HG02588 (cell line): ENCODE measurements at regions not wholly inside any gene's neighbourhood (a gene's known extent, or its start where the extent isn't known, plus 50 kb on each side); places are given as distances from the start of the nearest gene placed in this dataset.

Source experiments
- ATAC-seq: cut with Tn5 transposase; IDR thresholded peaks from one replicate; pipeline ENCODE4 v1.9.1; 2021; ENCODE audit warnings: mild to moderate bottlenecking, moderate library complexity; ENCODE audit not compliant: unreplicated experiment

DNA sequence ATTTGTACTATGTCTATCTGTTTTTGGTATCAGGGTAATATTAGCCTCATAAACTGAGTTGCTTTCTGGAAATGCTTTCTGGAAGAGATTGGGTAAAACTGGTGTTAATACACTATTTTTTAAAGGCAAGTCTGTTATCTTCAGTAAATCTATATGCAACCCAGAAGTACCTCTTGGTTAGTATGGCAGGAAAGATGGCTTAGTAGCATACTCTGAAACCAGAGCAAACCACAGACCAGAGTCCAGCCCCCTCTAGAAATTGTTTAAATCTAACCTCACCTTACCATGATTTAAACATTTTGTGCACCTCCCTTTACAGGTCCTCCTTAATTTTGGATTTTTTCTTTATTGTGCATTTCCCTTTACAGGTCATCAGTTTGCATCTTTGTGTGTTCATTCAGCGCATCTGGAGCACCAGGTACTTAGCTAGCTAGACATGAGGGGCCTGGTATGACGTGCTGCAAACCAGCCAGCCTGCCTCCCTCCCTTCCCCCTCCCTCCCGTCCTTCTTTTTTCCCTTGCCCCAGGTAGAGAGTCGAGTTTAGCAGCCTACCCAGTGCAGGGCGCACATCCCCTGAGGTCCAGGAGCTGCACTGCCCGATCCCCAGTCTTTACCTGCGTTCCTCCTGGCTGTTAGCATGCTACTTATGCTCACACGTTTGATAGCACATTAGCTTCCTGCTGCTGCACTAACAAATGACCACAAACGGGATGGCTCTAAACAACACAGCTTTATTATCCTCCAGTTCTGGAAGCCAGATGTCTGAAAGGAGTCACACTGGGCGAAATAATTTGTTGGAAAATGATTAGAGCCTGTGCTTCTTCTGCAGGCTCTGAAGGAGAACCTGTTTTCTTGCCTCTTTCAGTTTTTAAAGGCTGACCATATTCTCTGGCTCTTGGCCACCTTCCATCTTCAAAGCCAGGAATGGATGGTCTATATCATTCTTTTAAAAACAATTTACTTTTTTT, 299.9 kb upstream of the HABP2 start:
- no peak for ATAC-seq

- no peak for ATAC-seq
Measured at GRCh38 chr10:113259576-113260226, 293.2 kb upstream of the HABP2 start.

DNA sequence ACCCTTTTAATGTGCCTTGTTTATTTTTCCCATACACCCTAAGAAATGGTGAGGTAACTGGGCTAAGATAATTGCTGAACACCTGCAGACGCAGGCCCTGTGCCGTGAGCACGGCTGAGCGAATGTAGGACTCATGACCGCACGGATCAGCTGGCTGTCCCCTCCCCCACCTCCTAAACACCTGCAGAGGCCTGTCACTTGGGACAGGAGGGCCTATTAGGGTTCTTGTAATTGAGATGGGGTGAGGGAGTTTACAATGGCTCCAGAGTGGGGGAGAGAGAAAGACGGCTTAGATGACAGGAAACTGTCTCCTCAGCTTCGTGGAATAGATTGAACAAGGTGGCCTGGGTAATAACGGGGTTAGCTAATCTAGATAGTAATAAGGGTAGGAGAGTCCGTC, 291.7 kb upstream of the HABP2 start:
- no peak for ATAC-seq

GRCh38 chr10:113261611-113262091, 291.2 kb upstream of the HABP2 start:
- no peak for ATAC-seq

- ATAC-seq, result no peak
Measured at GRCh38 chr10:113263056-113263455, 289.8 kb upstream of the HABP2 start.

DNA sequence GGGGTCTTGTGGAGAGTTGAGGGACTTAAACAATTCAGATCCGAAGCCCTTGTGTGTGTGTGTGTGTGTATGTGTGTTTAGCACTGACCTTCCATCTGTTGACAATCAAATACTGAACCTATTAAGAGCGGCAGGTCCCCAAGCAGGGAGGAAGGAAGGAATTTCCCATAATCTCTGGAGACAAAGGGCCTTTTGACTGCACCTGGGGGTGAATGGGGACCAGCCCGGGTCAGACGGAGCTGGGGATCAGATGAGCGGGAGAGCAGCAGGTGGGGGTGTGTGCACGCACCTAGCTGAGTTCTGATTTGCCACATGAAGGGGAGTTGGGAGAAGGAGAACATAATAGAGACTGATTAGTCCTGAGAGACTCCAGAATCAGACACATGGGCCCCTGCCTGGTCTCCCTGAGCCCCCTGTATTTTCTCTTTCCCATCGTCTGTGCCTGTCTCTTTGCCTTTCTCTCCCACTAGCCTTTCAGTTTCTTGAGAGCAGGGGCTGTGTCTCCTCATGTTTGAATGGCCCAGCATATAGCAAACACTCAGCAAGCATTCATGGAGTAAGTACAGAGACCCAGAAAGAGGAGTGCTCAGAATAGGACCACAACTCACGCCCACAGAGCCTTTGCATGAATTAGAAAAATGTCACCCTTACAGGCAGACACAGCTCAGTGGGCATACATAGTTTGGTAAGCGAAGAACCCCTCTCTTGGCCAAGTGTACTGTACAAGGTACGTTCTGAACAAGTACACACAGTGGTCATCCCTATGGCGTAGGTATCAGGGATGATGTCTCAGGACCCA, 288.3 kb upstream of the HABP2 start:
- no peak for ATAC-seq

DNA sequence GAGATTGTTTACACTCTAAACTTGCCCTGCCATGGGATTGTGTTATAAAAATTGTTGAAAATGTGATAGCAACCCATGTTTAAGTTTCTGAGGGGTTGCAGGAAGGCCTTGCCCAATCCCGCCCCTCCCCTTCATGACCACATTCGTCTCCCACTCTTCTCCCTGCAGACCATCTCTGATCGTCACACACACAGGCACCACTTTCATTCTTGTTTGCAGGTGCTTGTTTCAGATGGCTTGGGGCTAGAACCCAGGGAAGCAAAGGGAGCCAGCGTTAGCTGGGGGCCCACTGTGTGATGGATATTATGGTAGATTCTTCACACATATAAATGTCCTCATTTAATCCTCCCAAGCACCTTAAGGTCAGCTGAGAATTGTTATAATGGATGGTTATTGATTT, 286.7 kb upstream of the HABP2 start:
- no peak for ATAC-seq

DNA sequence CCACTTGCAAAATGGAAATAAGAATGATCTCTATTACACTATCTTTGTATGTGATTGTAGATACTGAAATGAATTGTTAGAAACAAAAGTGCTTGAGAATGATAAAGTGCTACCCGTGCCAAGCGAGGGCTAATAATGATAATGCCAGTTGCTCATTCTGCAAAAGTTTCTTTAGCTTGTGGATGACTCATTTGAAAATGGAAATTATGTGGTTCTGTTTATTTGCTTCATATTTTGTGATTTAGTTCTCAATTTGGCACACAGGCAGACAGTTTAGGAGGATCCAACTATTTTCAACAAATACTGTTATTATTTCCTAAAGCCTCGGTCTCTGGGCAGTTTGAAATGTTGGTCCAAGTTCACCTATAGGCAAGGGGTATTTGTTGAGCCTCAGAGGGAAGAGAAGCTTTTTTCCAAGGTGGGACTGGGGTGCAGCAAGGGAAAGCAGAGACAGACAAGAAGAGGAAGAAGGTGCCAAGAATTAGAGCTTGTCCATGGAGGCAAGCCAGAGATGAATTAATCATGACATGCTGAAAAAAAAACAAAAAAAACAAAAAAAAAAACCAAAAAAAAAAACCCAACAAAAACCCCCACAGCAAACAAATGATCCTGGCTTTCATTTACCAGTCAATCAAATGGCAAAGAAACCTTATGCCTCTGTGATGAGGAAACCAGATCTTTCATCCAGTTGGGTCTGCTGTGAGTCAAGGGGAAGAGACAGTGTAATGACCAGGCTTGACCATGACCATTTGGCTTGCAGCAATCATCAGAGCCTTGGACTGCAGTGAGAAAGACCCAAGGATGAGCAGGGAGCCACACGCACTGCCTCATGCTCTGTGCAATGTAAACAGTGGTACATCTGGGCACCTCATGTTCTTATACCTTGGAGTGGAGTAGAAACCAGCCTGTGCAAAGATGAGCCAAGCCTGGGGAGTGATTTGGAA, 285.0 kb upstream of the HABP2 start:
- no peak for ATAC-seq

DNA sequence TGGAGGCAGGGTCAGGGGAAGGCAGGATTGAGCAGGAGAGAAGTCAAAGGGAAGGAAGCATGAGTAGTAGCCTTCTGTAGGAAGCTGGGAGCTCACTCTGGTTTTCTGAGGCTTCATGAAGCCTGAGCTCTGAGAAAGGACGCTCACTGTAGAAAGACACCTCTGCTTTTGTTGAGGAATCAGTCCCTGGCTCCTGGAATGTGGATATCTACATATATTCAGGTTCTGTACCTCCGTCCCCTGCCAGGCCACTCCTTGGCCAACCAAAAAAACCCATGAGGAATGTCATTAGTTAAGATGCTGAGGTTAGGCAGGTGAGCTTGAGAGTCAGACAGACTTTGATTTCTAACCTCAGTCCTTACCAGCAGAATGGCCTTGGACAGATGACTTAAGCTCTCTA, 283.5 kb upstream of the HABP2 start:
- ATAC-seq, result no peak

DNA sequence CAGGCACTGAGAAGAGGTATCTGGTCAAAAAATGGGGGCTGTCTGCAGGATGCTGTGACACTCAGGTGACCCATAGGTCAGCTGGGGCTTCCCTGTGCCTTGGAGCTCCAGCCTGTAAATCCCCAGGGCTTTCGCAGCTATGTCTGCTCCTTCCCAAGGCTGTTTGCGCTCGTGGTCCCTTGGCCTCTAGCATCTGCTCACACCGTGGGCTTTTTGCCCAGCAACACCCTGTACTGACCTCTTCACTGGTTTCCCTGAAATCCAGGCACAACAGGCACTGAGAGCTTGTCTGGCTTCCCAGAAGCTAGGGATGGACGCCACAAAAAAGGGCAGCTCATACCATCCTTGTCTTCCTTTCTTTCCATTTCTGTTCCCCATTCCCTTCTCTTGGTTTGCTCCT, 280.3 kb upstream of the HABP2 start:
- ATAC-seq, result no peak

DNA sequence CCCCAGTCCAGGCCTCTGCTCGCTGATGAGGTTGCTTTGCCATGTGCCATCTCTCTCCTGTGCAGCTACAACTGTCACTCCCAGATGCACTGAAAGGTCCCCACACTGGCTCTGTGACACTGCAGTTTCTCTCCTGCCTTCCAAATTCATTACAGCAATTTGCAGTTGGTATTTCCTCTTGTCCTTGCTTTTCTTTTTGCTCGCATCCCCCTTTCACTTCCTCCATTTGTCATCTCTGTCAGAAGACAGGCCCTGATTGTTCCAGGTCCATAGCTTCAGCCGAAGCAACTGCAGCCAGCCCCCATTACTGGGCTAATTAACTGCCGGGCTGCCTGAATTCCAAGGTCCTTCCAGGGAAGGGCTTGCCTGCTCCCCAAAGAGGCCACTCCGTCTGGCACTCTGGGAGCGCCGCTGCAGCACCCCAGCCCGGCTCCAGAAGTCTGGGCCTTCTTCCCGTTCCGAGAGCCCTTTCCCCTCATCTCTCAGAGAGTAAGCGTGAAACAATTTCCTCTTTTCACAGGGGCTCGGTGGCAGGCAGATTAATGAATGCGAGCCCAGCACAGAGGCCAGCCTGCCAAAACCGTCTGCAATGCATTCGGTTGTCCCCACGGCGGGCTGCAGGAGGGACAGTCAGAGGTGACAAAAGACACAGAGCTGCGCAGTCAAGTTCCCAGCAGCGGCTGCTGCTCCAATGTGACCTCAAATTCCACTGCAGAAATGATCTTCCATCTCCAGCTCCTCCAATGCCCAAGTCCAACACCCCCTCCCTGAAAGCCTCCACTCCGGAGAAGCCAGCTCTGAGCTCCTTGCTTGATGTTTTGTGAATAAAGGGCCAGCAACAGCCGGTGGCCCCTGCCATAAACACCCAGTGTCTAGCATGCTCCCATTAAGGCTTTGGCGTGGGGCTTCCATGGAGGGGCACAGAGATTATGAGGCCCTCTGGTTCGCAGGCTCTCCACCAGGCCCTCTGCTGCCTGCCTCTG, 279.4 kb upstream of the HABP2 start:
- no peak for ATAC-seq

DNA sequence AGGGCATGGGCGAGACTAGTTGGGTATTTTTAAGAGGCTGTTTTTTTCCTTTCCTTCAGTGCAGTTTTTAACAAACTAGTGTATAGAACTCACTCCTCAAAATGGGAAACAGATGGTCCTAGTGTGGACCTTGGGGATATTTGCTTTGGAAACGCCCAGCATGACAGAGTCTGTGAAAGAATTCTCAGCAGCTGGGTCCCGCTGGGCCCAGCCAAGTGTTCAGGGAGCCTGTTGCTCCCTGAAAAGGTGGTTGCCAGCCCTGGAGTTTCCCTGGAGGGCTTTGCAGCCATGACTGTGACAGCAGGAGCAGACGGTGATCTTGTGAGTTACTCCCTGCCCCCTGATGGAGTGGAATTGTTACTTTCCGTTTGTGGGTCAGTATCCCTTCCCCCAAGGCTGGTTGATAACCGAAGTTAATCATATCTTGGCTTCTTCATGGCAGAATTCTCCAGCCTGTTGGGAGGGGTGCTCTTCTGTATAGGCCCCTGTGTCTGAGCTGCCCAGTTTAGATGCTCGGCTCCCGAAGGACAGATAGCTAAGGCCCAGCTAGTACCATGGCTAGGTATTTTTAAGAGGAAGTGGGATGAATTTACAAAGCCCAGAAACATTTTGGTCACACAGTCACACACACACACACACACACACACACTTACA, 278.6 kb upstream of the HABP2 start:
- ATAC-seq, result no peak

DNA sequence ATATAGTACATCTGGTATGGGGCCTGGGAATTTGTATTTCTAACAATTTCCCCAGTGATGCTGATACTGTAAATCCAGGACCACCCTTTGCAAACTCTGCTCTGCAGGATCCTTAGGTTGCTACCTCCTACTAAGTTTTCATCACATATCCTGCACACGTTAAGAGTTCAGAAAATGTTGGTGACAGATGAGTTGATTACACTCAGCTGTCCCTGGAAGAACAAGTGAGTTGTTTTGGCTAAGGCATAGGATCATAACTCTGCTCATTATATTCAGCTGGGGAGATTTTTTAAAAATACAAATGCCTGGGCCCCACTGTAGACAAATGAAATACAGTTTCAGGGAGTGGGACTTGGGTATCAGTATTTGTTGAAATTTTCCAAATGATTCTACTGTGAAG, 274.6 kb upstream of the HABP2 start:
- no peak for ATAC-seq

DNA sequence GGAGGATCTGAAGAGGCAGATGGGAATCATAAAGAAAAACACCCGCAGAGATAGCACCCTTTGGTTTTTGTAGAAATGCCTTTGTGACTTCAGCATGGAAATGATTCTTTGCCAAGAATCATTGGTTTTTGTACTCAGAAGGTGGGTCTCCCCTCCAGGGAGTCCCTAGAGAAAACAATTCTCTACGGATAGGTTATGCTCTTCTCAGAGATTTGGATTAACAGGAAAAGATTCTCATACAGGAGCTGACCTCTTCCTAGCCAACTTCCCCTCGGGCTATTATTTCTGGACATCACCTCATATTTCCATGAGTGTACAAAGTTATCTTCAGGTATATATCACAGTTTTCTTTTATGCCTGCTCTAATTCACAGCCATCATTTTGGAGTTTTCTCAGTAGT, 274.2 kb upstream of the HABP2 start:
- ATAC-seq, result no peak

GRCh38 chr10:113279262-113279661, 273.6 kb upstream of the HABP2 start:
- no peak for ATAC-seq

DNA sequence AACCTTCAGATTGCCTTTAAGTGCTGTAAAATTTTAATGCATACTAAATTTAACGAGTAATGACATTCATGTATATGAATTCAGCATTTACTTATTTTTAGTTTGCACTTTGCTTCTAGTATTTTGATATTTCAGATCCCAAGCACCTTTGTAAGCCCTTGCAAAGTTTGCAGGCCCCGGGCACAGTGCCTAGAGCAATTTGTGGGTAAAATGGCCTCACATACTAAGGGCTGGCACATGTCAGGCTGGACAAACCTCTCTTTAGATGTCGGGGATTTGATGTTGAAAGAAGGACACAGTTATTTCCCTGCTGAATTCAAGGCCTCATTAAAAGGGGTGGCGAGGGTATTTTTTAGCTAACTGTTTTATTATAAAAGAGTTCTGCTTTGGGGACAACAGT, 270.3 kb upstream of the HABP2 start:
- no peak for ATAC-seq

- no peak for ATAC-seq
Measured at GRCh38 chr10:113283189-113283588, 269.7 kb upstream of the HABP2 start.

- ATAC-seq, result no peak
Measured at GRCh38 chr10:113284635-113285034, 268.2 kb upstream of the HABP2 start.

DNA sequence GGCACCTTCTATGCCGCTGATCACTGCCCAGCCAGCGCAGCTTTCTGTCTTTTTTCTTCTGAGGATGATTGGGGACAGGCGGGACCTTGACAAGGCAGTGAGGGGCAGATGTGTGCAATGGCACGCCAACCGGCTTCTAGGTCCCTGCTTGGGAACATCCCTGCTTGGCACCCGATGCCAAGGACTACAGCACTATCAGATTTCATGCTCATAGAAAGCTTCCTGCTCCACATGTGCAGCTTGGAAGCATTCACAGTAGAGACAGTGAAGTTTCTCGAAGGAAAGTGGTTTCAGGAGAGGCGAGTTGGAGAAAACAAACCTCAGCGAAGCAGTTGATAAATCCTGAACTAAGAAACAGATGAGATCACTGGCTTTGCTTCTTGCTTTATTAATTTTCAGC, 267.5 kb upstream of the HABP2 start:
- ATAC-seq, result no peak
